ENCODE measurements at regions not wholly inside any gene's neighbourhood (a gene's known extent, or its start where the extent isn't known, plus 50 kb on each side); places are given as distances from the start of the nearest gene placed in this dataset.

- in situ Hi-C loops (cut with HindIII; ENCODE audit: low pct_unique_long_range_greater_than_20kb, low sequenced_read_pairs), result no loop called here
These were observed 262.6 kb upstream of the NAALADL2 start for GRCh38 chr3:174596447-174596982.

GRCh38 chr3:174598885-174599439, 260.2 kb upstream of the NAALADL2 start:
- in situ Hi-C loops (cut with HindIII; ENCODE audit: low pct_unique_long_range_greater_than_20kb, low sequenced_read_pairs), result no loop called here
- no peak for DNase-seq (ENCODE audit: low read depth)

More at GRCh38 chr3:174596447-174596982, 262.6 kb upstream of the NAALADL2 start:
- DNase-seq (ENCODE audit: low read depth), result no peak

- DNase-seq (ENCODE audit: low read depth), result no peak
- in situ Hi-C loops (cut with HindIII; ENCODE audit: low pct_unique_long_range_greater_than_20kb, low sequenced_read_pairs), result no loop called here
These were observed 246.0 kb upstream of the NAALADL2 start for GRCh38 chr3:174613173-174613572.

GRCh38 chr3:174614036-174614435, 245.1 kb upstream of the NAALADL2 start:
- no peak for DNase-seq (ENCODE audit: low read depth)
- in situ Hi-C loops (cut with HindIII; ENCODE audit: low pct_unique_long_range_greater_than_20kb, low sequenced_read_pairs), result no loop called here

- in situ Hi-C loops (cut with HindIII; ENCODE audit: low pct_unique_long_range_greater_than_20kb, low sequenced_read_pairs), result no loop called here
- no peak for DNase-seq (ENCODE audit: low read depth)
These were observed 240.6 kb upstream of the NAALADL2 start for GRCh38 chr3:174618368-174619080.

GRCh38 chr3:174619239-174619638, 239.9 kb upstream of the NAALADL2 start:
- DNase-seq (ENCODE audit: low read depth), result no peak
- in situ Hi-C loops (cut with HindIII; ENCODE audit: low pct_unique_long_range_greater_than_20kb, low sequenced_read_pairs), result no loop called here

- DNase-seq (ENCODE audit: low read depth), result peak; percentile 7
- in situ Hi-C loops (cut with HindIII; ENCODE audit: low pct_unique_long_range_greater_than_20kb, low sequenced_read_pairs), result no loop called here
These were observed 239.0 kb upstream of the NAALADL2 start for GRCh38 chr3:174620138-174620537.

GRCh38 chr3:174620855-174621472, 238.2 kb upstream of the NAALADL2 start:
- in situ Hi-C loops (cut with HindIII; ENCODE audit: low pct_unique_long_range_greater_than_20kb, low sequenced_read_pairs), result no loop called here
- DNase-seq (ENCODE audit: low read depth), result no peak

GRCh38 chr3:174633342-174633741, 225.8 kb upstream of the NAALADL2 start:
- in situ Hi-C loops (cut with HindIII; ENCODE audit: low pct_unique_long_range_greater_than_20kb, low sequenced_read_pairs), result no loop called here
- DNase-seq (ENCODE audit: low read depth), result no peak

- in situ Hi-C loops (cut with HindIII; ENCODE audit: low pct_unique_long_range_greater_than_20kb, low sequenced_read_pairs), result no loop called here
- DNase-seq (ENCODE audit: low read depth), result no peak
These were observed 222.7 kb upstream of the NAALADL2 start for GRCh38 chr3:174636451-174636850.

GRCh38 chr3:174639406-174639805, 219.7 kb upstream of the NAALADL2 start:
- no peak for DNase-seq (ENCODE audit: low read depth)

GRCh38 chr3:174639970-174640369, 219.2 kb upstream of the NAALADL2 start:
- no peak for DNase-seq (ENCODE audit: low read depth)
- in situ Hi-C loops (cut with HindIII; ENCODE audit: low pct_unique_long_range_greater_than_20kb, low sequenced_read_pairs), result no loop called here

More at GRCh38 chr3:174639406-174639805, 219.7 kb upstream of the NAALADL2 start:
- in situ Hi-C loops (cut with HindIII; ENCODE audit: low pct_unique_long_range_greater_than_20kb, low sequenced_read_pairs), result no loop called here

GRCh38 chr3:174640932-174641331, 218.2 kb upstream of the NAALADL2 start:
- DNase-seq (ENCODE audit: low read depth), result no peak
- in situ Hi-C loops (cut with HindIII; ENCODE audit: low pct_unique_long_range_greater_than_20kb, low sequenced_read_pairs), result no loop called here

GRCh38 chr3:174644287-174644686, 214.8 kb upstream of the NAALADL2 start:
- in situ Hi-C loops (cut with HindIII; ENCODE audit: low pct_unique_long_range_greater_than_20kb, low sequenced_read_pairs), result no loop called here
- DNase-seq (ENCODE audit: low read depth), result no peak

- no peak for DNase-seq (ENCODE audit: low read depth)
- in situ Hi-C loops (cut with HindIII; ENCODE audit: low pct_unique_long_range_greater_than_20kb, low sequenced_read_pairs), result no loop called here
These were observed 207.2 kb upstream of the NAALADL2 start for GRCh38 chr3:174651951-174652350.

- no peak for DNase-seq (ENCODE audit: low read depth)
- in situ Hi-C loops (cut with HindIII; ENCODE audit: low pct_unique_long_range_greater_than_20kb, low sequenced_read_pairs), result no loop called here
These were observed 199.6 kb upstream of the NAALADL2 start for GRCh38 chr3:174659511-174659910.

GRCh38 chr3:174662653-174663052, 196.5 kb upstream of the NAALADL2 start:
- DNase-seq (ENCODE audit: low read depth), result no peak
- in situ Hi-C loops (cut with HindIII; ENCODE audit: low pct_unique_long_range_greater_than_20kb, low sequenced_read_pairs), result no loop called here

- no peak for DNase-seq (ENCODE audit: low read depth)
- in situ Hi-C loops (cut with HindIII; ENCODE audit: low pct_unique_long_range_greater_than_20kb, low sequenced_read_pairs), result no loop called here
These were observed 191.7 kb upstream of the NAALADL2 start for GRCh38 chr3:174667386-174667785.

- DNase-seq (ENCODE audit: low read depth), result no peak
- in situ Hi-C loops (cut with HindIII; ENCODE audit: low pct_unique_long_range_greater_than_20kb, low sequenced_read_pairs), result no loop called here
These were observed 183.7 kb upstream of the NAALADL2 start for GRCh38 chr3:174675406-174675805.

Data from Caki2 (cell line).